Common myeloid progenitor, CD34-positive (primary cell): ENCODE measurements at regions not wholly inside any gene's neighbourhood (a gene's known extent, or its start where the extent isn't known, plus 50 kb on each side); places are given as distances from the start of the nearest gene placed in this dataset.

Experiments used
- CTCF ChIA-PET: fragments of 350-600 bp; sonication (Branson Sonifier 250); formaldehyde crosslinking; loops from one replicate; lab custom pipeline; 2021; ENCODE audit warnings: antibody characterized with exemption; lab: Charles Lee
- POLR2A ChIA-PET: fragments of 350-600 bp; sonication (Branson Sonifier 250); formaldehyde crosslinking; loops from one replicate; lab custom pipeline; 2021; ENCODE audit warnings: antibody characterized with exemption; lab: Charles Lee
- DNase-seq, 3 donors: peaks; one replicate each; pipeline versions ENCODE4 v3.0.0 to v3.0.0-alpha.2; 2013
- H3K27ac ChIP-seq, 2 experiments: 1 replicate in 1 of 2; 2 replicates in 1 of 2; pipeline ENCODE4 v1.7.0; 2013; ENCODE audit warnings: inconsistent platforms in 2 of 2, low read length in 2 of 2, mild to moderate bottlenecking in 2 of 2, low read depth in 1 of 2, moderate library complexity in 1 of 2; ENCODE audit not compliant: severe bottlenecking in 2 of 2, insufficient read depth in 1 of 2, poor library complexity in 1 of 2
- H3K27me3 ChIP-seq, 5 experiments: replicated peaks in 2 of 5; 1 replicate in 3 of 5; 2 replicates in 2 of 5; pipeline versions ENCODE4 v1.6.1 to v1.7.0; 2013; ENCODE audit warnings: low read length in 4 of 5, mild to moderate bottlenecking in 2 of 5, moderate library complexity in 2 of 5, inconsistent platforms in 1 of 5; ENCODE audit not compliant: insufficient read depth in 5 of 5, control insufficient read depth in 4 of 5
- H3K36me3 ChIP-seq, 4 experiments: 1 replicate in 2 of 4; 2 replicates in 2 of 4; pipeline versions ENCODE4 v1.6.1 to v1.7.0; 2013; ENCODE audit warnings: low read length in 3 of 4, control low read depth in 1 of 4, mild to moderate bottlenecking in 1 of 4; ENCODE audit not compliant: control insufficient read depth in 4 of 4, insufficient read depth in 4 of 4
- H3K4me1 ChIP-seq, 4 experiments: 1 replicate in 3 of 4; 2 replicates in 1 of 4; pipeline versions ENCODE4 v1.6.1 to v1.7.1; 2013; ENCODE audit warnings: low read length in 3 of 4, mild to moderate bottlenecking in 3 of 4, control low read depth in 1 of 4, inconsistent platforms in 1 of 4, moderate library complexity in 1 of 4; ENCODE audit not compliant: control insufficient read depth in 4 of 4, insufficient read depth in 4 of 4; ENCODE audit errors: control extremely low read depth in 1 of 4
- H3K4me3 ChIP-seq, 7 experiments: 1 replicate in 4 of 7; 2 replicates in 3 of 7; pipeline versions ENCODE4 v1.5.1 to v1.7.0; 2013; ENCODE audit warnings: mild to moderate bottlenecking in 7 of 7, low read length in 6 of 7, moderate library complexity in 6 of 7, inconsistent platforms in 2 of 7, low read depth in 2 of 7, control low read depth in 1 of 7; ENCODE audit not compliant: insufficient read depth in 4 of 7, control insufficient read depth in 1 of 7; ENCODE audit errors: extremely low read depth in 1 of 7
- H3K9me3 ChIP-seq, 5 experiments: 1 replicate in 4 of 5; 2 replicates in 1 of 5; pipeline versions ENCODE4 v1.6.1 to v1.7.1; 2013; ENCODE audit warnings: low read length in 4 of 5, mild to moderate bottlenecking in 2 of 5, inconsistent platforms in 1 of 5, low read depth in 1 of 5, moderate library complexity in 1 of 5; ENCODE audit not compliant: control insufficient read depth in 4 of 5, insufficient read depth in 2 of 5; ENCODE audit errors: control extremely low read depth in 1 of 5
- whole genome bisulfite sequencing: methylation state at CpG from one replicate; pipeline ENCODE4 v1.1.5; 2013; ENCODE audit not compliant: insufficient coverage; 5-methylcytosine and 5-hydroxymethylcytosine counted together

DNA sequence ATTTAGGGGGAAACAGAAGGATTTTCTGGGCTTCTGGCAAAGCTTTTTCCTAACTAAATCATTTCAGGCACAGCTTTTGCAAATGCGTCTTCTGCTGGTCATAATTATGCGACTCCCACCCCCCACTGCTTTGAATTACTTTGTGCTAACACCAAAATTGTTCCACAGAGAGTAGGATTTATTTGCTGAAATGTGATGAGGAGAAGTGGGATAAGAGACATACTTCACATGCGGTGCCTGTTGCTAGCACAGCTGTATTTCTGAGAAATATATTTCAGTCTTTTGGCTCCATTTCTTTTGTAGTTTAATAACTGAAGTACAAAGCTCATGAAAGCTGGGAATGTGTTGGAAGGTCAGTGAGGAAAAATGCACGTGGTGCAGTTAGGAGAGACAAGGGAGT is 83.2 kb upstream of the TAS2R1 start:
- H3K36me3 ChIP-seq = no peaks in the 10 kb centered on the region
- H3K9me3 ChIP-seq = peaks cover 0 to 1% (median 0%) of the 10 kb centered on the region in 5 experiments
- CTCF ChIA-PET = no interaction called here
- H3K27ac ChIP-seq = no peak overlapping the region
- no peaks in the 10 kb centered on the region for H3K4me1 ChIP-seq
- H3K4me3 ChIP-seq = no peak overlapping the region
- POLR2A ChIA-PET = no interaction called here
- H3K27me3 ChIP-seq = no peaks in the 10 kb centered on the region
- DNase-seq = no peak
- 86% methylated on average over 4 of the region's 4 CpGs for WGBS

DNA sequence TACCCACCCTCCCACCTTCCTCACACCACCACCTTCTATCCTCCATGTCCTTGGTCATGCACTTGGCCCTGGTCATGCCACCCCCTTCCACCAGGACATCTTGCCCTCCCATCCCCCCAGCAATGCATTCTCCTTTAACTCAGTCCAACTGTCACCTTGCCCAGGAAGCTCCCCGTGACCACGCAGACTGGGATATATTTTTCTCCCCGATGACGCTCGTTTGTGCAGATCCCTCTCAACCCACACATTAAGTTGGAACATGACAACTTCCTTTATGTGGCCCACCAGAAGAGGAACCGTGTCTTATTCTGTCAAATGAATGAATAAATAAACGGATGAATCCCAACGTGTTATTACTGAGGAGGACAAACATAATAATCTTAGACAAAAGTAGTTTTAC is 82.8 kb upstream of the TAS2R1 start:
- Histone ChIP-seq H3K27ac (no peak overlapping the region), H3K9me3 (peaks cover 0 to 1% (median 0%) of the 10 kb centered on the region in 5 experiments), H3K4me3 (no peak overlapping the region), H3K4me1 (no peaks in the 10 kb centered on the region), H3K36me3 (no peaks in the 10 kb centered on the region), H3K27me3 (no peaks in the 10 kb centered on the region)
- DNase-seq = no peak
- POLR2A ChIA-PET = no interaction called here
- CTCF ChIA-PET = no interaction called here
- WGBS = 0% methylated on average over 3 of the region's 8 CpGs

DNA sequence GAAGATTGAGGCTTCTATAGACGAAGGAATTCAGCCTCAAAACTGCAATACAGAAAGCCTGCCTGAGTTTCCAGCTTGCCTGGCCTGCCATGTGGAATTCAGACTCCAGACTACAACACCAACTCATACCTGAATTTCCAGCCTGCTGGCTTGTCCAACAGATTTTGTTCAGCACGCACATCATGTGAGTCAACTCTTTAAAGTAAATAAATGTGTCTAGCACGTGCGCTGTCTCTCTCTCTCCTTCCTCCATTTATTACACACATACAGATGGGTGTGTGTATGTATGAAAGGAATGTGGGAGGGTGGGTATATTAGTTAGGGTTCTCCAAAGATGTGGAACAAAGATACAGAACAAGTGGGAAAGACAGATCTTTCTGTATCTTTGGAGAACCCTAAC is 82.4 kb upstream of the TAS2R1 start:
- no peak for DNase-seq
- no peak overlapping the region for H3K27ac ChIP-seq
- peaks cover 0 to 1% (median 0%) of the 10 kb centered on the region in 5 experiments for H3K9me3 ChIP-seq
- POLR2A ChIA-PET = no interaction called here
- no peaks in the 10 kb centered on the region for H3K36me3 ChIP-seq
- H3K4me3 ChIP-seq = no peak overlapping the region
- CTCF ChIA-PET = no interaction called here
- 86% methylated on average over 1 of the region's 4 CpGs for WGBS
- H3K4me1 ChIP-seq = no peaks in the 10 kb centered on the region
- H3K27me3 ChIP-seq = no peaks in the 10 kb centered on the region

DNA sequence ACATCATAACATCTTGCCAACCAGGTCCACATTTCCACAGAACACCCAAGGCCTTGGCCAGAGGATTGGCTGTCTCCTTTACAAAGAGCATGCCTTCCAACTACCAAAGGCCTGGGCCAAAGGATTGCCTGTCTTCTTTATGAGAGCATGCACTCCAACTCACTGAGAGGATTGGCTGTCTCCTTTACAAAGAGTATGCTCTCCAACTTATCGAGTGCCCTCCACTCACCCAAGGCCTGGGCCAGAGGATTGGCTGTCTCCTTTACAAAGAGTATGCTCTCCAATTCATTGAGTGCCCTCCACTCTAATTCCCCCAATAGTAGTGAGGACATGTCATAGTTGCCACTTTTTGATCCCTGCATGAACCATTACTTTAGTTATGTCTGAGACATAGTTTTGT is 79.9 kb upstream of the TAS2R1 start:
- no peaks in the 10 kb centered on the region for H3K36me3 ChIP-seq
- H3K27ac ChIP-seq = no peak overlapping the region
- H3K27me3 ChIP-seq = no peaks in the 10 kb centered on the region
- peaks cover 0 to 1% (median 0%) of the 10 kb centered on the region in 5 experiments for H3K9me3 ChIP-seq
- ChIA-PET POLR2A (no interaction called here), CTCF (no interaction called here)
- 100% methylated on average over 1 of the region's 1 CpG for WGBS
- H3K4me1 ChIP-seq = no peaks in the 10 kb centered on the region
- no peak overlapping the region for H3K4me3 ChIP-seq
- no peak for DNase-seq

DNA sequence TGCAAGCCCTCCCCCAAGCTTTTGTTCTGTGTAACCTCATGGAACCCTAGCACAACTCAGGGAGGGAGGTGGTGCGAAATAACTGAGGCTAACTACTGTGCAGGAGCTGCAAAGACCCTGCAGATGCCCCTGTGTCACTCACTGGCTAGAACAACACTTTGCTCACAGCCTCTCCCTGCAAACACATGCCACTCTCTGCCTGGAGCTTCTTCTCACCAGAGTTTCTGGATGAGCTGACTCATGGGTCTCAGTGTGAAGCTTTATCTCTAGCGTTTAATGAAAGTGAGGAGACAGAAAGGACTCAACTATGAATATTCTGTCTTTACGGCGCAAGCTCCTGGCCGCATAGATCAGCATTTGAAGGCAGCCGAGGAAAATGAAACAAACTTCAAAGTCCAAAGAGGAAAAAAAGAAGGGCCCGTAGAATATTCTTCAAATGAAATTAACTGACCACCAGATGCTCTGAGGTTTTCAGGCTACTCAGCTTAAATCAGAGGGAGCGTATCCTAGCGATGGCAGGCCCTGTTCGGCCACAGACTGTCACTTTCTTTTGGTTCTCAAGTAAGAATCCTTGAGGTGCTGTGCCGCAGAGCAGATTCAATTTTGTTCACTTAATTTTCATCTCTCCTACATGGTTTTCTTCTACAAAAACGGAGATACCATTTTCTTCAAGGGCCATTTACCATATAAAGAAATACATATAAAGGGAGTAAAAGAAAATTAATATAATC is 77.7 kb upstream of the TAS2R1 start:
- 91% methylated on average over 10 of the region's 12 CpGs for WGBS
- DNase-seq = no peak
- CTCF ChIA-PET = no interaction called here

DNA sequence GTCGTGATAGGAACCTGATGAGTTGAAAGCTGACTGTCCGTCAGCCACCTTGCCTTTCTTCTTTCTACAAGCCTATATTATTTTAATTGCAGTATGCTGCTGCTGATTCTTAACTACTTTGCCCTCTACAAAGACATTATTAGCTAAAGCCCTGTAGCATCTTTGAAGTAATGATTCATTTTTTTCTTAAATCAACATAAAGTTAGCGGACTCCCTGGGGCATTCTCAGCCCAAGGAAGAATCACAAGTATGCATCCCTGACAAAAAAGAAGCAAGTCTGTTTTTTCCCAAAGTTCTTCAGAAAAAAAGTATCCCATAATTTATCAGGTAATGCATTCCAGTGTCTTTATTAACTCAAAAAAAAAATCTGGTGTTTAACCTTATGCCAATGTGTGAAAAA is 69.5 kb upstream of the TAS2R1 start:
- POLR2A ChIA-PET = no interaction called here

More for the DNA sequence above, 77.7 kb upstream of the TAS2R1 start:
- H3K27ac ChIP-seq = no peak overlapping the region
- H3K9me3 ChIP-seq = peaks cover 0 to 1% (median 0%) of the 10 kb centered on the region in 5 experiments
- H3K4me3 ChIP-seq = no peak overlapping the region
- H3K27me3 ChIP-seq = no peaks in the 10 kb centered on the region
- no peaks in the 10 kb centered on the region for H3K4me1 ChIP-seq
- POLR2A ChIA-PET = interaction anchor here (0.6 kb wide), 1 partner anchor 588 kb away, joined by 4 read pairs; no protein-coding TSS in a partner anchor
- H3K36me3 ChIP-seq = no peaks in the 10 kb centered on the region

DNA sequence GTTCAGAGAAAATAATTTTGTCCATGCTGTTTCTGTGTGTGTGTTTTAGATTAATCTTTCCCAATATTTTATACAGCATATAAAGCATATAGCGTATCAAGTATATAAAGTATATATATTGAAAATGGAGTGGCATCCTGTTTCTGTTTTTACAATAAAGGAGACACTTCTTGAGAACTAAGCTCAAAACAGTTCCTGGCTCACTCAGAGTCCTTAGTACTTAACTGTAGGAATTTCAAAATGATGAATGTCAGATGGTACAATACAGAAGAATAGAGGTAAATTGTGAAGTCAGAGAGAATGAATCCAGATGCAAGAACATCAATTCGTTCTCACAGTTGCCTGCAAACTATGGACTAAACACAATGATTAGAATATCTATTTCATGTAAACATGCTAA is 68.7 kb upstream of the TAS2R1 start:
- ChIA-PET POLR2A (interaction anchor here (0.6 kb wide), 1 partner anchor 322 kb away, joined by 3 read pairs; no protein-coding TSS in a partner anchor), CTCF (no interaction called here)
- Histone ChIP-seq H3K4me1 (no peaks in the 10 kb centered on the region), H3K9me3 (no peaks in the 10 kb centered on the region), H3K4me3 (no peak overlapping the region), H3K36me3 (no peaks in the 10 kb centered on the region), H3K27me3 (no peaks in the 10 kb centered on the region), H3K27ac (no peak overlapping the region)
- WGBS = 90% methylated on average over 1 of the region's 2 CpGs
- no peak for DNase-seq

More for the DNA sequence above, 69.5 kb upstream of the TAS2R1 start:
- CTCF ChIA-PET = no interaction called here
- no CpG with 5 or more reads among the region's 3 CpGs for WGBS
- Histone ChIP-seq H3K36me3 (no peaks in the 10 kb centered on the region), H3K27me3 (no peaks in the 10 kb centered on the region), H3K4me3 (no peak overlapping the region), H3K9me3 (no peaks in the 10 kb centered on the region), H3K4me1 (no peaks in the 10 kb centered on the region), H3K27ac (no peak overlapping the region)
- no peak for DNase-seq
